HG02973 (cell line): ENCODE measurements at regions not wholly inside any gene's neighbourhood (a gene's known extent, or its start where the extent isn't known, plus 50 kb on each side); places are given as distances from the start of the nearest gene placed in this dataset.

Experiments
- ATAC-seq: cut with Tn5 transposase; IDR thresholded peaks from one replicate; pipeline ENCODE4 v1.9.1; 2021; ENCODE audit warnings: moderate library complexity; ENCODE audit not compliant: unreplicated experiment

DNA sequence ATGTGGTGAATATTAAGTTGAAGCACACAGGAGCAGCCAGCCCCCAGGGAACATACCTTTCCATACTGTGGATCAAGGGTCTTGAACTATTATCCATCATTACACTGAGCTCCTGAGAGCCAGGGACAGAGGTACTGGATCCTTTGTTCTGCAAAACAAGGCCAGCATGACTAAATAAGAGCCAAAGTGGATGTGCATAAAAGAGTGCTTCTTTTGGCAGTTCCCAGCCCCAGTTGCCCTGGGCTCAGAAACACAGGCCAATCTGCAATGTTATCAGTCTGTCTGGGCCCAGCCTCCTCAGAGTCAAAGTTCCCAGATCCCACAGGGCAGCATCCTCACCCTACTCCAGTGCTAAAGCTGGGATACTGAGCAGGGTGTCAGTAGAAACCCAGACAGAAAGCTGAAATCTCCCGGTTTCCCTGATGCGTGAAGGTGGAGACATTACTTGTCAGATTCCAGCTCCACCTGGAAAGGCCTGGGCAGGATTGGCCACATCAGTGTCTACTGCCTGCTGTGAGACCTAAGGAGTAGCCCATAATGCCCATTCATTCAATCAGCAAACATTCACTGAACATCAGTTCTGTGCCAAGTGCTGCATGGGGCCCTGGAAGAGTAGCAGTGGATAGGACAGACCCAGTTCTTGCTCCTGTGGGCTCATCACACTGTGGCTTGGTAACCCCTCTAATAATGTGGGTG, 342.7 kb downstream of the CXCL12 start:
- no peak for ATAC-seq

DNA sequence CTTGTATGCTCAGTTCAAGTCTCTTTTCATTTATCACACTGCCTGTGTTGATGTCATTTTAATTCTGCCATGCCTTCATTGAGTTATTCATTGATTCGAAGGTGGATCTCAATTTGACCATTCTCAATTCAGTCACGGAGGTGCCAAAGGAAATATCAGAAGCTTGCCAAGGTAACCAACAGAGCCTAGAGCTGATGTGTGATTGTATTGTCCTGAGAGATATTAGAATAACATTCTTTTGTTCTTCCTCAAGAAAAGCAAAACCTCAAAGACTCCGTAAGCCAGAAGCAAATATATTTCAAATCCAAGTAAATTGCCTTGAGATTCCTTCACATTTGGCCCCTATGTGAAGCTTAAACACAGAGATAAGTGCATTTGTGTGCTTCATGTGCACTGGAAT, 345.3 kb downstream of the CXCL12 start:
- no peak for ATAC-seq

DNA sequence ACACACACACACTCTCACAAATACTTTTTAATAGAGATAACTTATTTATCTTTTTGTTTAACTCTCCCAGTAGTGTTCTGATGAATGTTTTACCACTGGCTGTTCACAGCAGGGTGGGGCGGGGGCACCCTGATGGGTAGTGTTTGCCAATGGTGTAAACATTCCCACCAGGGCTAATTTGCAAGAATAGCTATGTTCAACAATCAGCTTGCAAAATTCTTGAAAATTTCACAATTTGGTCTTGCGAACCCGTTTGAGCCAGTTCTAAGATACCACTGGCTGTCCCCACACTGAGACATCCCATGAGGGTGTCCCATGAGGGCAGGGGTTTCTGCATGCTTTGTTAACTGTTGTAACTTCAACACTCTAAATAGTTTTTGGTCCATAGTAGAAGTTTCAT, 348.5 kb downstream of the CXCL12 start:
- no peak for ATAC-seq

DNA sequence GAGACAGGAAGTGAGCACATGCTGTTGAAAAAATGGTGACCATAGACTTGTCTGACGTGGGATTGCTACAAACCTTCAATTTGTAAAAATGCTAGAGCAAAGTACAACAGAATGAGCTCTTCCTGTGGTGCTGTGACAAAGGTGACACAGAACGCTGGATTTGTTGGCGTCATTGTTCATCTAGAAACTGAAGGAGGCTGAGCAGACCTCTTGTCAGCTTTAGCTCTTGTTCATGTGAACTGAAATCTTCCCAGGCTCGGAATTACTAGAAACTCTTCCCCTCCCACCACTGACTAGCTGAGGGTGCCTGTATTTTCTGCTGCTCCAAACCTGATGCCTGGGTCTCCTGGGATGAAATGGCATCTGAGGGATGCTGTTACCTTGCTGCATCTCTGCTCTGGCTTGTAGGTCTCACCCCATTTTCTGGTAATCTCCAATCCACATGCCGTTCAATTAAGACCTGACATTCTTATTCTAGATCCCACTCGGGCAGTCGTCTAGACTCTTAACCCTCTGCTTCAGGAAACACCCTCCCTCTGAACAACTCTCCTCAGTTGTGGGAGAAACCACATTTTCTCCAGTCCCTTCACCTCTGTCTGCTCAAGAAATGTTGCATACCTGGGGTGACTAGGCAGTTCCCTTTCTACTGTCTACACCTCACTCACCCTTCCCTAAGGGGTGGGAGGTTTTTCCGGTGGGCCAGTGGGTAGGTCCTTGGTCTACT, 349.3 kb downstream of the CXCL12 start:
- ATAC-seq, result no peak

DNA sequence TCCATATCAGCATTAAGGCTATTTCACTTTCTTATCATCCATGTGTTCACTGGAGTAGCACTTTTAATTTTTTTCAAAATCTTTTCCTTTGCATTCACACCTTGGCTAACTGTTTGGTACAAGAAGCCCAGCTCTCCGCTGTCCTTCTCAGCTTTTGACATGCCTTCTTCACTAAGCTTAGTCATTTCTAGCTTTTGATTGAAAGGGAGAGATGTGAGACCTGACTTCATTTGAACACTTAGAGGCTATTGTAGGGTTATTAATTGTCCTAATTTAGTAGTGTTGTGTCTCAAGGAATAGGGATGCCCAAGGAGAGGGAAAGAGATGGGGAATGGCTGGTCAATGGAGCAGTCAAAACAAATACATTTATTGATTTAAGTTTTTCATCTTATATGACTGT, 350.0 kb downstream of the CXCL12 start:
- ATAC-seq, result no peak

DNA sequence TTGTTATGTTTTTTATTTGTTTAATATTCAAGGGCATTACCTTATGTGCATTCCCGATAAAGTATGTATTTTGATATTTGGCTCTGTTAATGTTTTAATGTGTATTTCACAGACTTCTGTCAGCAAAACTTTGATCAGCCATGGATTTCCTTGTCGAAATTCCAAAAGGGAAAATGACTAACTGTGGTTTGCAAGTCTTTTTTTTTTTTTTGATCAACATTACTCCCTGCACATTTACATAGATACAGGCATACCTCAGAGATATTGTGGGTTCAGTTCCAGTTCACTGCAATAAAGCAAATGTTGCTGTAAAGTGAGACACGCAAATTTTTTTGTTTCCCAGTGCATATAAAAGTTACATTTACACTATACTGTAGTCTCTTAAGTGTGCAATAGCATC, 351.9 kb downstream of the CXCL12 start:
- ATAC-seq, result no peak

DNA sequence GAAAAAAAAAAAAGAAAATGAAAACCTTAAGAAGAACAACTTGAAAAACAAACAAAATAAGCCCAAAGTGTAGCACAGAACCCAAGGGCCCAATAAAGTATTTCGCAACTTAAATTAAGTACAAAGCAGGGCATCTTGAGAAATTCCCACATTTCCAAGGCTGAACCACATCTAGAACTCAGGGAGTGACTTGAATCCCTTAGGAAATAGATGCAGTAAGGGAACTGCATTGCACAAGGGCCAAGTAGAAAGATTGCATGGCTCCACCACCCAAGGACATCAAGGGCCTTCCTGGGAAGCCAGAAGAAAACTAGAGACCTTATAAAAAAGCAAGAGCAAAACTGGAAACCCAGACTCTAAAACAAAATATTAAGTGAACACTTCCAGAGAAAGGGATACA, 352.7 kb downstream of the CXCL12 start:
- no peak for ATAC-seq

DNA sequence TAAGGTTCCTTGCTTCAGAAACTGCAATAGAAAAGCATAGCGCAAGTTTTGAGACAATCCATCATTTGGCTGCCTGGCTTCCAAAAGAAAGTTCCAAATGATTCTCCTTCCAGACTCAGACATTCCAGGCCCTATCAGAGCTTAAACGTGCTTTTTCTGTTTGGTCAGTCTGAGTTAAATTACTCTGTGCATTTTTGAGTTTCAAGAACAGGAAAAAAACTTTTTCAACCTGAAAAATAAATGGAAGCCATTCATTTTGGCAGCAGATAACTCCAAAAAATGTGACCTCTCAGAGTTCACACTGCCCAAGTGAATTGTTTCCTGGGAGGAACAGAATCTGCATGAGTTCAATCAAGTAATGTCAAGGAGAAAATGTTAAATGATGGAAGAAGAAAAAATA, 354.2 kb downstream of the CXCL12 start:
- no peak for ATAC-seq

DNA sequence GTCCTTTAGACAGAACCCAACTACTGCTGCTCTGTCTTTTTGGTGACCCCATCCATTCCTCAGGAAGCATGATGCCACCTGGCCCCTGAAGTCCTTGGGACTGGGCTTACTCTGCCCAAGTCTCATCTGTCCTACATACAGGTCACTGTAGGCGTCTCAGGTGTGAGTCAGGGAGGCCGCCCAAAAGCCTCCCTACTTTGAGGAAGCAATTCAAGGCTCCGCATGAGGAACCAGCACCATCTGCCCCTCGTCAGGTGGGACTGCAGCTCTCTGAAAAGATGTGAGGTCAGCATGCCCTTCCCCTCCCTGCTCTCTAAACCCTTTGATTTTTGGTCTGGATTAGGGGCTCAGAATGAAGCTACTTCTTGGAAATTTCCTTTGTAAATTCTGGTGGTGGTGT, 354.8 kb downstream of the CXCL12 start:
- ATAC-seq, result peak; percentile 83

DNA sequence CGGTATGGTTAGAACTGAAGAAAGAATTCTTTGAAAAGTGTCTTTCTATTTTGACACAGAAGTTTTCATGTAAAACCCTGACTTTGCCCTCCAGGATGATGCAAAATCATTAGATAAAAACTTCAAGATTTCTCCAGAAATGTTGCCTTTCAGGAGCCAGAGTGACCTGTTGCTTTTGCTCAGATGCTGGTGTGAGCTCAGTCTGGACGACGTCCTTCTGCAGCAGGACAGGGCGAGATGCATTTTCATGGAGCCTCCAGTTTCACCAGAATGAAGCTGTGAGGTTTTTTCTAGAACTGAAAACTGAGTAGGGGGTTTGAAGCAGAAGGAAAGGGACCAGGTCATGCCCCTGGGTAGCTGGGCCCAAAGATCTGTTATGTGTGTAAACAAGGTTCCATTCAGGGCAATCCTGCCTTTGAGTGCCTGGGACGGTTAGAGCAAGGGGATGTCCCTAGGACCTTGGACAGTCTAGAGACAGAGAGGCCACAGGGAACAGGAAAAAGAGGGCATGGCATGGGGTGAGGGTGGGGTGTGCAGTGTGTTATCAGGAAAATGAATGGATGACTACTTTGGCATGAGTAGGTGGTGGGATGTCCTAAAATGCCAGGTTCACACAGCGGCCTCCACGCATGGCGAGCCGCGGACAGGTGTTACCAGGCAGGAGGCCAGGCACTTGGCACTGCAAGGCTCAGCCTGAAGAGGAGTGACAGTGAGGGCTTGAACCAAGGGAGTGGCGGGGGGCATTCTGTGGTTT, 356.3 kb downstream of the CXCL12 start:
- ATAC-seq, result no peak

DNA sequence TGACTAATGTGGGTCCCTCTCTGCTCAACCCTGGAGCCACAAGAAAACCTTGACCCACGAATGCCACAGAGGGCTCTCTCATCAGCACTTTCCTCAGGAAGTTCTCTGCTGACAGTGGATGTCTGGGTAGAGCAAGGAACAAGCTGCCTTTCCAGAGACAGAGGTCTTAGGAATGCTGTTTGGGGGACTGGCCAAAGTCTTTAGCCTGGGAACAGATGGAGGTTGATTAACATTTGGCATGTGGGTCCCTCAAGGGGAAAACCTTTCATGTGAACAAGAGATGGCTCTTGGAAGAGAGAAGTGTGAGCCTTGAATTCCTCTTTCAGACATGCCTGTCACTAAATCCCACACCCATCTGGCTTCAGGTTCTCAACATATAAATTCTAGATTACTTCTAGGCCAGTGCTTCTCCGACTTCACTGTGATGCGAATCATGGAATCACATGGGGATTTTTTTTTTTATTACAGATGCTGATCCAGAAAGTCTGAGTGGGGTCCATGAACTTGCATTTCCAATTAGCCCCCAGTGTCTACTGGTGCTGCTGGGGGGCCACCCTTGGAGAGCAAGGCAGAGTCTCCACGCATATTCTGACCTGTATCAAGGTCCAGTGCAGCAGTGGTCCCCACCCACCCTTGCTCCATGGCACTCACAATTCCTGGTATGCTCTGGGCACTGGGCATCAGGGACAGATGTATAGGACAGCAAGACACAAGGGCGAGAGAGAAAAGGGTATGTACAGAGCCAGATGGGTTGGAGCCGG, 360.4 kb downstream of the CXCL12 start:
- ATAC-seq, result no peak

DNA sequence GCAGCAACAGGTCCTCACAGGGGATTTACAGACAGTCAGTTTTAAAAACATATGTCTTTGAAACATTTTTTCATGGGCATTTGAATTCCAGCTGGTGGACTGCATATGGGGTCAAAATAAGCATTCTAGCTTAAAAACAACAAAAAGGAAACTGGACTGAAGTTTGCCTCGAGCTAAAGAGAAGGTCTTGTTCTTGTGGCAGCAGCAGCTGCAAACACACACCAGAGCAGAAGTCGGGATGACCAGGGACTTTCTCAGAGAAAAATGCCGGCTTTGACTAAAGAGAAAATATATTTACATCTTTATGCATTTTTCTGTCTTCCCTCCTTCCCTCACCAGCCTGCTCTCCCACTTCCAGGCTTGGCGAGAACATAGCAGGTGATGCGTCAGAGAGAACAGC, 361.4 kb downstream of the CXCL12 start:
- ATAC-seq, result no peak

DNA sequence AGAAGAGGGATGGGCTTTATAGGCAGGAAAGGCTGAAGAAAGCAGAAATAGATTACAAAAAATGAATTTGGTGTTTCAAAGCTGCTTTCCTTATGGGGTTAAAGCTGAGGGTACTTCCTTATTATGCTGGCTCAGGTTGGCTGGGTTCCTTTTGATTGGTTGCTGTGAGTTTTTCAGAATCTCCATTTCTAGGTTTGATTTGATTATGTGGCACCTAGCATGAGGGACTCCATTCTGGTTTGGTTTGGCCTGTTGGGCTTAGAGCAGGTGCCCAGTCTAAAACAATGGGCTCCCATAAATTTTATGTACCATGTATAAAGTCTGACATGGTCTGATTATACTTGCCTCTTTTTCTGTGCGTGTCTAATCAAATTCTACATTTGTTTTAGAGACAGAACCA, 362.7 kb downstream of the CXCL12 start:
- no peak for ATAC-seq

DNA sequence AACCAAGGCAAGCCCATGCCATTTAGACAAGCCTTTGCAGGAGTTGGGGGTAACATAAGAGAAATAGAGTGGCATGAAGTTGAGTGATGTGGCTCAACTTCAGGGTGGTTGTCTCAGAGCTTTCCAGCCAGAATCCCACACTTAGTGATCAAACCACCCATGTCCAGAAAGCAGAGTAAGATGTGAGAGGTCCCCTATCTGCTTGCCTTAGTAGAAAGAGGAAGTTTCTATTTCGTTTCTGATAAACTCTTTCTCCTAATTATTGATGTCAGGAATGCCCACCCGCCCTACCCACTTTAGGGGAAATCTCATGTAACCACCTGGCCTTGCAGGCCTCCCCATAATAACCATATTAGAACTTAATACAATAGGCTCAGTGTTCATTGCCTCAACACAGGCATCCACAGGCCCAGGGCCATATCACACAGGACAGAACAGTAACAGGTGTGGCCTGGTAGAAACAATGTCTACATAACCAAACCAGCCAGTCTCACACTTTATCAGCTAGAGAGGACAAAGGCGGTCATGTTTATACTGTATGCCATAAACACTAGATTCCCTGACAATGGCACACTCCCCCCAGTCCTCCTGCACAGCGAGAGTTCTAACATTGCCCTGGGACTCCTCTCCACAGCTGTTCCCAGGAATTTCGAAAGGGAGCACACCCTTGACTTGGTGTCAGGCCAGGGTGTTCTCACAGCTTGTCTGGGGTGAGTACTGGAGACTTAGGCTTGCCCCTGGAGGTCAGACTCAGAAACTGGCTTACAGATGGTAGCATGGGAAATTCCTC, 364.4 kb downstream of the CXCL12 start:
- peak; percentile 52 for ATAC-seq

DNA sequence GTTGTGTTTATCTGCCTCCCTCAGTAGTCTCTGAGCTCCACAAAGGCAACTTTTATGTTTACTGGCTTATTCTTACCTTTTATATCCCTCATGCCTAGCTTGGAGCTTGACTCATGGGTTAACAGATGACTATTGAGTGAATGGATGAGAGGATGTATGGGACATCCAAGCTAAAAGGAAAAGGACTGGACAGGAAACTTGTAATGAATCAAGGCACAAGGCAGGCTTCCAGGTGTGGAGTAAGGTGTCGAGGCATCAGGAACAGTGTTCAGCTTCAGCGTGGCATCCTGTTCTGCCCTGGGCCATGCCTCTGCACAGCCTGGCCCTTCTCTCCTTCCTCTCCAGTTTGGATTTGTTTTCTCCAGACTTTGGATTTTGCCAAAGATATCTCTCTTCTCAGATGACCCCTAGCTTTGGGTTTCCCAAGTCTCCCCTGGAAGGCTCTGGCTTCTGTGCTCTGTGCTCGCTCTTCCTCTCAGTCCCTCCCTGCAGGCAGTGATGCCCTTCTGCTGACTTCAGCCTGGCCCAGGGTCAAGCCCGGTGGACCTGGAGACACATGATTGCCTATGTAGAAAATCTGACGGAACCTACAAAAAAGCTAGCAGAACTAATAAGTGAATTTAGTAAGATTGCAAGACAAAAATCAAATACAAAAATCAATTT, 367.3 kb downstream of the CXCL12 start:
- ATAC-seq, result no peak

DNA sequence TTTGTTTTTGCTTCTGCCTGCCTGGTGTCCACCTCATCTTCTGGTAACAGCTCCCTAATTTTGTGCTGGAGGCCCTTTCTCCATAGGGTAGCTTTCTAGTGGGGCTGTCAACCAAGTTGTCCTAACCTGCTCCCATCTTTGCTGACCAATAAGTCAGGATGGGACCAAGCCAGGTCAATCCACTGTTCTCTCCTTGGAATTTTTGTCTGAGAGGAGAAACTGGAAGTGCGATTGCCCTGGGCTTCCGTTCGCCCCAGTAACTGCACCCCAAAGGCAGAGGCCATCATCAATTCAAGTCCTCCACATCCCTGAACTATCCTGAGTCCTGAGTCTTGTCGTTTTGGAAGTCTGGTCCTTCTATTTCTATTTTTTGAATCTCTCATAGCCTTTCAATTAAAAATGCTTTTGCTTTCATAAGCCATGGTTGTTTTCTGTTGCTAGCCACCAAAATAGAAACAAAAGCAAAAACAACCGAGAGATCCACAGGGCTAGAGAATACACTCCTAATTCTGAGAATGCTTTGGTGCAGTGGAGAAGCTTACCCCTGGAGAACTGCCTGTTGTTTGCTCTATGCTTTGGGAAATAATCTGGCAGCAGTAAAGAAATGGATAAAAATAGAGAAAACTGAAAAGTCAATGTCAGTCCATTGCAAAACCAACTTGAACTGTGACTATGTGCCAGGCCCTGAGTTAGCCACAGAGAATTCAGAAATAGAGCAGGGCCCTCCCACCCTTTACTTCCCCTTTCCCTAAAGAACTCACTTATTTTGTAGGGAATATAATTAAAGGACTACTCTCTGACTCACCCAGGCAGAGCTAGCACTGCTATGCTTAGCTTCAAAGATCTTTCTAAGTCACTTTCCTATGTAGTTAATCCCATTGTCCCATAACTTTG, 368.1 kb downstream of the CXCL12 start:
- no peak for ATAC-seq

DNA sequence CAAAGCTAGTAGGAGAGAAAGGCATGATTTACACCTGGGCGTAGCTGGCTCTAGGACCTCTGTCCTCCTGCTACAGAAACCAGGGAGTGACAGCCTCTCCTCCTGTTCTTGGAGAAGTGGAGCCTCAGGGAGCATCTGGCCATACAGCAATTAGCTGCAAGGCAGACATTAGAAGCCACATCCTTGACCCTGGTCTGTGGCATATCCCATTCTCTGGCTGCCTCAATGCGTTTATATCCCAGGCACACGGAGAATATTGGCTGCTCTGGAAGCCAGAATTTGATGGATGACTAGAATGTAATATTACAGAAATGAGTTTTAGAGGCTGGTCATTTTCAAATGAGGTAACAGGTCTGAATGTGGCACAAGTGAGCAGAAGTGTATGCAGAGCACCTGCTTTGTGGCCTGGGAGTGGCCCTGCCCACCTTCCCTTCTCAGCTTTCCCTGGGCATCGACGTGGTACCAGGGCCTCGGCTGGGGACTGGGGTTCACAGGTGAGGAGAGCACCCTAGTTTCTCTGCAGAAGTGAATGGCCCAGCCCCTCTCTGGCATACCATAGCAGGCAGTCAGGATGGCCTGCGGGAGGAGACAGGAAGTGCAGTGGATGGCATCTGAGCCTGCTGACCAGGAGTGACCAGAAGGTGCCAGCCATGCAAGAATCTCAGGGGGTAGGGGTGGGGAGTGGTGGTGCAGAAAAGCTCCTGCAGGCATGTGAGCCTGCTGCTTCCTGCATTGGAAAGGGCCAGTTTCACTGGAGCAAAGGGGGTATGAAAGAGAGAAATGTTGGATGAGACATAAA, 367.2 kb upstream of the ZNF32 start:
- no peak for ATAC-seq

DNA sequence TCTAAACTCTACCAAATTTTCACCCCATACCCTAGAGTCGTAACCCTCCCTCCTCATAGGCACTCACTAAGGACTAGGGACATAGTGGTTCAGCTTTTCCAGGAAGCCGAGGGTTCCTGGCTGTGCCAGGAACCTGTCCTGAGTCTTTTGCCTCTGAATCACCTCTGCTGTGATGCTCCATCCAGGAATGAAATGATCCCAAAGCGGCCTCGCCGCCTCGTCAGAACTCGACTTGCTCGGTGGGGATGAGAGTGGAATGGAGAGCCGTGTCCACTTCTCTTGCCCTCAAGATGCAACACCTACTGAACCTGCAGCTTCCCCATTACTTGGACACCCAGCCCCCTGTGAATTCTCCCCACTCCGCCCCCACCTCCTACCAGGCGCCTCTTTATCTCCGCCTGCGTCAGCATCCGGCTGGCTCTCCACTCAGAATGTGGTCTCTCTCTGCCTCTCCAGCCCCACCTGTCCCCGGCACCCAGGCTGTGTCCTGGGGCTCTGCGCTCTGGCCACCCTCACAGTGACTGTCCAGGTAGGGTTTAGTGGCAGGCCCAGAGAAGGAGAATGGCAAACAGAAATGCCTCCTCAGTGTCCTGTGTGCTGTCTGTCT, 366.1 kb upstream of the ZNF32 start:
- no peak for ATAC-seq
